GM19328 (cell line): ENCODE measurements at regions not wholly inside any gene's neighbourhood (a gene's known extent, or its start where the extent isn't known, plus 50 kb on each side); places are given as distances from the start of the nearest gene placed in this dataset.

Experiments
- ATAC-seq: cut with Tn5 transposase; IDR thresholded peaks from one replicate; pipeline ENCODE4 v1.9.1; 2021; ENCODE audit warnings: mild to moderate bottlenecking, moderate library complexity; ENCODE audit not compliant: unreplicated experiment

GRCh38 chr6:6884193-6884627 lies 223.6 kb upstream of the RREB1 start:
- ATAC-seq: no peak

GRCh38 chr6:6884916-6885315 lies 222.8 kb upstream of the RREB1 start:
- no peak for ATAC-seq

GRCh38 chr6:6885521-6886170 lies 222.1 kb upstream of the RREB1 start:
- no peak for ATAC-seq

- ATAC-seq: no peak
These were observed 221.4 kb upstream of the RREB1 start for GRCh38 chr6:6886171-6886885.

- ATAC-seq: no peak
These were observed 220.9 kb upstream of the RREB1 start for GRCh38 chr6:6886886-6887285.

- no peak for ATAC-seq
These were observed 218.2 kb upstream of the RREB1 start for GRCh38 chr6:6889601-6890000.

- ATAC-seq: no peak
These were observed 217.3 kb upstream of the RREB1 start for GRCh38 chr6:6890400-6890858.

GRCh38 chr6:6891125-6891721 lies 216.5 kb upstream of the RREB1 start:
- ATAC-seq: no peak

- ATAC-seq: no peak
These were observed 215.8 kb upstream of the RREB1 start for GRCh38 chr6:6891949-6892461.

- ATAC-seq: no peak
These were observed 214.8 kb upstream of the RREB1 start for GRCh38 chr6:6892744-6893583.

GRCh38 chr6:6893701-6894100 lies 214.1 kb upstream of the RREB1 start:
- no peak for ATAC-seq

GRCh38 chr6:6895929-6896328 lies 211.8 kb upstream of the RREB1 start:
- ATAC-seq: no peak

GRCh38 chr6:6897140-6897539 lies 210.6 kb upstream of the RREB1 start:
- ATAC-seq: no peak

- ATAC-seq: no peak
These were observed 207.1 kb upstream of the RREB1 start for GRCh38 chr6:6900569-6901204.

GRCh38 chr6:6901205-6901719 lies 206.5 kb upstream of the RREB1 start:
- no peak for ATAC-seq

- ATAC-seq: no peak
These were observed 205.8 kb upstream of the RREB1 start for GRCh38 chr6:6901945-6902344.

GRCh38 chr6:6905961-6906518 lies 201.7 kb upstream of the RREB1 start:
- ATAC-seq: no peak

GRCh38 chr6:6906570-6907213 lies 201.1 kb upstream of the RREB1 start:
- no peak for ATAC-seq

- ATAC-seq: no peak
These were observed 200.5 kb upstream of the RREB1 start for GRCh38 chr6:6907286-6907685.
